Stimulated activated CD4-positive, alpha-beta T cell treated with anti-CD3 and anti-CD28 coated beads, Interleukin-12 subunit alpha, Interleukin-12 subunit beta, amount 100 ng/mL, for 24 hours (primary cell): ENCODE measurements at regions not wholly inside any gene's neighbourhood (a gene's known extent, or its start where the extent isn't known, plus 50 kb on each side); places are given as distances from the start of the nearest gene placed in this dataset.

Experiments
- DNase-seq, 2 experiments: peaks; one replicate each; pipeline ENCODE4 v3.0.0-alpha.2; 2020; ENCODE audit warnings: low read depth in 2 of 2

DNA sequence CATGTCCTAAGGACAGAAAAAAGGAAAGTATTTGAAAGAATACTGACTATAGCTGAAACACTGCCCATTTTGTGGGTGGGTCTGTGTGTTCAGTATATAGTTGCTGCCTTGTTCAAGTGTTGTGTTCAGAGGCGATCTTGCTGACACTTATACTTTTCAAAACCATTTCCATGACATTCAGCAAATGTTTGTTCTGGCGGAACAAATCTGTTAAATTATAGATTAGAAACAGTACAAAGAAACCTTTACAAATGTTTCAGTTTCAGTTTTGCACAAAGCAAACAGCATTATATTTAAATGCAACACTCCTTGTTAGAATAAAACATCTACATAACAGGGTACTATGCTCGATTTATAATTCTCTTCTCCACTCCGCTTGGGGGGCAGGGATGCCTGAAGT lies 2276.3 kb downstream of the MAT2B start:
- no peak for DNase-seq

DNA sequence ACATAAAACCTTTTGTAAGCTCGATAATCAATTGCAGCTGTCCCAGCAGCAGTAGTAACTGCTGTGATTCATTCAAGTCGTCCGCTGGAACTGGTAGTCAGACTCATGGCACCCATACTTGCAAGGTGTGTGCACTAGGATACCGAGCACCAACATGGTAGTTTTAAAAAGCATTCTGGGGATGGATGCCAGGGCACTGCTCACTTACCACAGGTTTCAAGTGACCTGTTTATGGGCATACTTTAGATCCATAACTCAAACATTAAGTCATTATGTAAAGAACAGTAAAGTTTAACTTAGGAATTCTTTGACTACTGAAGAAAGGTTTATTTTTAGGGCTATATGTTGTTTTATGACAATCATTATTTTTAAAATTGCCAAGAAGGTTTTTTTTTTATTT lies 2277.6 kb downstream of the MAT2B start:
- DNase-seq = no peak

DNA sequence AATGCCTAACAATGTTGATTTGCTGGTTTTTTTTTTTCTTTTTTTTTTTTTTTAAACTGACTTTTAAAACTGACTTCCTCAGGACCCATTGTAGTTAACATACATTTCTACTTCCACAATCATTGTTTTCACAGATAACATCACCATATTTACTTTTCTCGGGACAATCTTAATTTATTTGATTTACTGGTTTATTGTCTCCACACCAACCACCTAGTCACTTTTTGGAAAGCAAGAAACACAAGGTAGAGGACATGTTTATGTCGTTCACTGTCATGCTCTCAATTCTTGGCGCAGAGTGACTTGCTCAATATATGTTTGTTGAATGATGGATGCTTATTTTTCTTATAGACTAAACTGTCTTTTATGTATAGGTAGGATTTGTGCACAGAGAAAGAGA lies 2280.7 kb downstream of the MAT2B start:
- DNase-seq = no peak

DNA sequence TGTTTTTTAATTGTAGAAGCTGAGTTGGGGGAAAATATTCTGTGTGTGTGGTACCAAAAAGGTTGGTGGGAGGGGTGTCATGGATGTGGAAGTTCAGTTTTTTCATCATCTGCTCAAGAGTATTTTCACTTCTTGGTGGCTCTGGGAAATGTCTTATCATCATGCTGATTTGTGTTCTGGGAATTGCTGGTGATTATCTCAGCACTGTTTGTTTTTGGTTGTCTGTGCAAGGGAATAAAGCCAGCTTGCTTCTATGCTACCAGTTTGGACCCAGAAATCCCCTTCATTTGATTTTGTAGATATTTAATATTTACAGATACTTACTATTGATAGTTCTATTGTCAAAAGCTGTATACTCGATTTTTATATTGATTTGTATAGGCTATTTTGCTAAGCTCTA lies 2289.7 kb downstream of the MAT2B start:
- no peak for DNase-seq

DNA sequence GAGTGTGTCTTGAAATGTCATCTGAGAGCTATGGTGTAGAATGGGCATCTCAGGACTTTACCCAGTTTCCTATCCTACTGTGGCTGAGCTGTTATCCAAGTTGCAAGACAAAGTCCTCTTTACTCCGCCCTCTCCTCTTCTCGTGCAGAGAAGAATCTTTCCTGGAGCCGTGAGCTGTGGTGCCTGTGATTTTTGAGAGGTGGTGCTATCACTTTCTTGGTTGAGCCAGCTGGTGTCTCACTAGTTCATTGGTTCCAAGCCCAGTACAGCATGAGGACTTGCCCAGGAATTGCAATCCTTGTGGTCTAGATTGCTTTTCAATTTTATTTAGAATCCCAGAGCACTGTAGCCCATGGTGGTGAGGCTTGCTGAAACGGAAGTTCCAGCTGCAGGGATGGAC lies 2300.3 kb downstream of the MAT2B start:
- no peak for DNase-seq

DNA sequence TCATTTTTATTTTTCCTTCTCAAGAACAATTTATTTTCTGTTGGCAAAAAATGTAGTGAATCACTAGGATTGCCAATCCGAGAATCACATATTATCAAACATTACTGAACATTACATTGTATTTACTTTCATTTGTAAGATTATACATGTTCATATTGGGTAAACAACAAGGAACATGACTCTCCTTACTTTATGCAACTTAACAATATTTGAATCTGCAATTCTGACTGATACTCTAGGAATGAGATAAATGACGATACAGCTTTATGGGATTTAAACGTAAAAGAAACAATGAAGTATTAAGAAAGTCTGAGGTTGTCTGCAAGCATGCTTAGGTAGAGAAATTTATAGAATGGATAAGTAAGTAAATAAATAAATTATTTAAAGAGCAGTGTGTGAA lies 2302.9 kb downstream of the MAT2B start:
- no peak for DNase-seq

DNA sequence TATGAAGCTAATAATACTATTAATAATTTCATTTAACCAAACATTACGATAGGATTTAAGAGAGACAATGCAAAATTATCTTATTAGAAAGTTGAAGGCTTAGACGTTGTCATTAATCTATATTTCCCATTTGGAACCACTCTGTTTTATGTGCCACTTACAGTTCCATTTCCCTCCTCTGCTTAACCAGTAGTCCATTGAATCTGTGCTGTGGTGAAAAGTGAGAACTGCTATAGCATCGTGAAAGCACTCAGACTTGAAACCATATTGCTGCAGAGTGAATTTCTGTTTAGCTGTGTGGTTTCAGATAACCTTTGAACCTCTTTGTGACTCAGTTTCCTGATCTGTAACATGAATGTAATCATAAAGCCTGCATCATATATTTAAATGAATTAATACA lies 2304.5 kb downstream of the MAT2B start:
- no peak for DNase-seq

DNA sequence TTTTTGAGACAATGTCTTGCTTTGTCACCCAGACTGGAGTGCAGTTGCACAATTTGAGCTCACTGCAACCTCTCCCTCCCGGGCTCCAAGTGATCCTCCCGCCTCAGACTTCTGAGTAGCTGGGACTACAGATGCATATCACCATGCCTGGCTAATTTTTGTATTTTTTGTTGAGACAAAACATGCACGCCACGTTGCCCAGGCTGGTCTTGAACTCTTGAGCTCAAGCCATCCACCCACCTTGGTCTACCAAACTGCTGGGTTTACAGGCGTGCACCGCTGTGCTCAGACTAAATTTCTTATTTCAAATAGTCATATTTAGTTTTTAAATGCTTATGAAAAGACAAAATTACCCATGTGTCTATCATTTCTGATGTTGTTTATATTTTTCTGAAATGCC lies 2324.1 kb downstream of the MAT2B start:
- no peak for DNase-seq

DNA sequence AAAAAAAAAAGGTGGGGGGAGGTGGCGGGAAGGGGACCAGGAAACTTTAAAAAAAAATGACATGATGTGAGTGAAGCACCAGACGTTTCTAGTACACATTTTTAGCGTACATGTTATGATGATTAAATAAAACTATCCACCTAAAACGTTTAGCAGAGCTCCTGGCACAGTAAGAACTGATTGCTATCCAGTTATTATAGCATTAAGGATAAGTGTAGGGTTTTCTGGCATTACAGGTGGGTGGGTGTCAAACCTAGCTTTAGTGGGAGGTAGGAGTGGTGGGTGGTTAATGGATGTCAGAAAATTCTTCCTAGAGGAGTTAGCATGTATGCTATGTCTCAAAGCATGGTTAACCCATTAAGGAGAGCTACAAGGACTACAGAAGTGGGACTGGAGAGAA lies 2329.5 kb downstream of the MAT2B start:
- no peak for DNase-seq

DNA sequence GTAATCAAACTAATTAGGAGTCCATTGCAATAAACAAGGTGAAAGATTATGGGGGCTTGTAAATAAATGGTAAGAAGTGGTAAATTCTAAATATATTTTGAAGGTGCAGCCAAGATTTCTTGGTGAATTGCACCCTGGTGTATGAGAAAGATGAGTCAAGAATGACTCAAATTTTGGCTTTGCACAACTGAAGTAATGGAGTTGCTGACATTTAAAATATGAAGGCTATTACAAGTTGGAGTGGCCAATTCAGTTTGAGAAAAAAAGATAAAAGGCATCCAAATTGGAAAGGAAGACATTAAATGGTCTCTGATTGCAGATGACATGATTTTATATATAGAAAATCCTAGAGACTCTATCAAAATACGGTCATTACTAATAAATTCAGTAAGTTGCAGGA lies 2330.6 kb downstream of the MAT2B start:
- no peak for DNase-seq

DNA sequence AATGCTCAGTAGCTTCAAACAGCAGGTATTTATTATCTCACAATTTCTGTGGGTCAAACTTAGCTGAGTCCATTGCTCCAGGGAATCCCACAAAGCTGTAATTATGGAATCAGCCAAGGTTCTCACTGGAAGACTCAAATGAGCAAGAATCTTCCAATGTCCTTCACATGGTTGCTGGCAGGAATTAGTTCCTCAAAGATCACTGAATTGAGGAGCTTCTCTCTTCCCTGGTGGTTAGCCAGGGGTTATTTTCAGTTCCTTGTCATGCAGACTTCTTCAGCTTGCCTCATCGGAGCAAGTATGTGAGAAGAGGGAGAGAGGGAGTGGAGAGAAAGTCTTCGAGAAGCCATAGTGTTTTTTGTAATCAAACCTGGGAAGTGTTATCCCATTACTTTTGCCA lies 2331.9 kb downstream of the MAT2B start:
- DNase-seq = no peak

DNA sequence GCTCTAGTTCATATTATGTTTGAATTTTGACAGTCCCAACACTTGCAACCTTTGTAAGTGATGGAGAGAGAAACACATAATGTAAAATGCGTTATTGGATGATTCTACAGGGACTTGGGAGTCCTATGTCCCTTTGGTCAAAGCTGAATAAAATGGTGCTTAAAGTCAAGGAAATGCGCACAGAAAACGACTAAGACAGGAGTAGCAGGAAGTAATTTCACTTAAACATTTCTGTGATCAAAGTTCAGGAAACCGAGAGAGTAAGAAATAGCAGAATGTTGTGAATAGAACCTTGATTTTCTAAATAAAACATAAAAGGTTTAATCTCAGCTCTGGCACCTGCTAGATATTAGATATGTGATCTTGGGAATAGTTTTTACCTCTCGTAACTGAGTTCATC lies 2339.2 kb downstream of the MAT2B start:
- DNase-seq = no peak

DNA sequence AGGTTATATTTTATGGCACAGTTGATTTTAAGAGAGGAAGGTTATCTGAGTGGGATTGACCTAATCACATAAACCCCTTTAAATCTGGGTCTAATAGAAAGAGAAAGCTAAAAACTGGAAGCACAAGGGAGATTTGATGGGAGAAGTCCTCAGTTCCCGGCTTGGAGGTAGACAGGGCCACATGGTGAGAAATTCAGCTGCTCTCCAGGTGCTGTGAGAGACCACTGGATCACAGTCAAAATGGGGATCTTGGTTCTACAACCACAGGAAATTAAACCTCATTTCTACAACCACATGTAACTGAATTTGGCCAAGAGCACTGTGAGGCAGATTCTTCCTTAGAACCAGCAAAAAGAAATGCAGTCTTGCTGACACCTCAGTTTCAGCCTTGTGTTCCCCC lies 2352.7 kb downstream of the MAT2B start:
- no peak for DNase-seq

DNA sequence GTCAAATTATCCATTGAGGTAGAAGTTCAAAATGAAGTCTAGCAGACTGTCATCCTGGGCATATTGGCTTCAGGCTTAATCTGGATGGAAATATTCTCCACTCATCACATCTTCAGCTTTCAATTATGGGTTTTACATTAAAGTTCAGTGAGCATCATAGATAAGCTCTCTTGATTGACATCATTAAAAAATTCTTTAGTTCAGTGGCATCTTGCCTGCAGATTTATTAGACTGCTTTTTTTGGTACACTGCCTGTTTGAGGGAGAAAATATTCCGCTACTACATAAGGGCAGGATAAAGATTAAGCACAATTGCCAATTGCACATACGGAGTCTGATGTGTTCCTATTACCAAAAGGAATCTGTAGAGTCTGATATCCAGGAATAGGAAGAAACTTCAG lies 2353.8 kb downstream of the MAT2B start:
- no peak for DNase-seq

DNA sequence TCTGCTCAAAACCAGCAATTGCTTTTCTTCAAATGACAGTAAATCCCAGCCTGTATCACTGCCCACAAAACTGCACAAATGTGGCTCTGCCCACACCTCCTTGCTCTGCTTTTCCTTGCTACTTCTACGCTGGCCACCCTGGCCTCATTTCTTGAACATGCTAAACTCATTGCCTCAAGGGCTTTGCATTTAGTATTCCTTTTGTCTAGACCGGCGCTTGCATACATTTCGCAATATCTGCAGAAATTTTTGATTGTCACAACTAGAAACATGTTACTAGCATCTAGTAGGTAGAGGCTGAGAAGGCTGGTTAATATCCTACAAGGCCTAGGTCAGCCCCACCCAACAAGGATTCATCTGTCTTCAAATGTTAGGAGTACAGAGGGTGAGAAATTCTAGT lies 2357.8 kb downstream of the MAT2B start:
- DNase-seq = no peak

DNA sequence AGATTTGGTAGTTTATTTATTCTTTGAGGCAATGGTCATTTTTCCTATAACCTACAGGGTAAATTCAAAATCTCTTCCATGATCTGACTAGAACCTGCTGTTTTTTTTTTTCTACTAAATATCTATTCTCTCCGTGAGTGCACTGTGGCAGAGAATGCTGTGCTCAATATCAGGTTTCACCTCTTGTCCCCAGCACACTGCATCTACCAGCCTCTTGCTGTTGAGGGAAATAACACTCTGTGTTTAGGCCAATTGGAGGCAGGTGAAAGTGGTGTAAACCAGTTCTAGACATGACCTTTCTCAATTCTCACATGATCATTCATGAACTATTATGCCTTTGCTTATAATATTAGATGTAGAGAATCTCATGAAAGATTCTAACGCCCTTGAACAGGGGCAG lies 2365.9 kb downstream of the MAT2B start:
- no peak for DNase-seq

DNA sequence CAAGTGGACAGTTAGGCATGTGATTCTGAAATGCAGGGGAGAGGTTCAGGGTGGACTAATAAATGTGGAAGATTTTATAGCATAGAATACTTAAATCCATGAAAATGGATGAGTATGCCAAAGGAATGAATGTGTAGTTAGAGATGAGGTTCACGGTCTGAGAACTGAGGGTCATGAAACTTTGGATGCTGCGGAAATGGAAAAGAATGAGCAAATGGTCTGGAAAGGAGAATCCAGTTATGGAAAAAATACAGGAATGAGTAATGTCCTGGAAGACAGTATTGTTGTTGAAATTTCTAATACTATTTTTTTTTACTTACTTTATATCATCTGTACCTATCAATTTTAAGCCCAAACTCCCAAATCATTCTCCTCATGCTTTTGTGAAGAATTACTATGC lies 2369.4 kb downstream of the MAT2B start:
- no peak for DNase-seq

DNA sequence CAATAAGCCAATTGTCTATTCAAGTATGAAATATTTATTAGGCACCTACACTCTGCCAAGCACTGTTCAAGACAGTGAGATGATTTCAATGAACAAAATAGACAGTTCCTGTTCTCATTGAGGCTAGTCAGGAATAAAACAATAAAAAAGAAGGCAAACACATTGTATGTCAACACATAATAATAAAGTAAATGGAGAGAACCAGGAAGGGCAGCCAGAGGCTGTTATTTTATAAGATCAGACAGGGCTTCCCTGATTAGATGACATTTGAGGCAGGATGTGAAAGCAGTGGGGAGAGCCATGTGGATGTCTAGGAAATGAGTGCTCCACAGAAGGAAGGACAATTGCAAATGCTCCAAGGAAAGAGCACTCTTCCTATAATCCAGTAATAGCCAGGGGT lies 2371.1 kb downstream of the MAT2B start:
- DNase-seq = no peak

DNA sequence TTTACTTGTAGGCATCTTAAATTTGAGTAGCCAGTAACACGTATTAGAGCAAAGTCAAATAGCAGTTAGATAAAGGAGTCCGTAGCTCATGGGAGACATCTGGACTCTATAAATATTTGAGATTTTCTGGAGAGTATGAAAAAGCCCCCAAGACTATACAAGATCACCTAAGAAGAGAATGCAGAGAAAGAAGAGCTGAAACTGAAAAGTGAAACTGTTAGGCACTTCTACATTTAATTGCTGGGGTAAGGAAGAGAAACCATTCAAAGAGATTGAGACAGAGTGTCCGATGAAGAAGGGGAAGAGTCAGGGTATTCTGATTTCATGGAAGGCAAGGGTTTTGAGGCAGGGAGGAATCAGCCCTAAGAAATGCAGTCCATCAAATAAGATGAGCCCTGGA lies 2372.1 kb downstream of the MAT2B start:
- DNase-seq = no peak

DNA sequence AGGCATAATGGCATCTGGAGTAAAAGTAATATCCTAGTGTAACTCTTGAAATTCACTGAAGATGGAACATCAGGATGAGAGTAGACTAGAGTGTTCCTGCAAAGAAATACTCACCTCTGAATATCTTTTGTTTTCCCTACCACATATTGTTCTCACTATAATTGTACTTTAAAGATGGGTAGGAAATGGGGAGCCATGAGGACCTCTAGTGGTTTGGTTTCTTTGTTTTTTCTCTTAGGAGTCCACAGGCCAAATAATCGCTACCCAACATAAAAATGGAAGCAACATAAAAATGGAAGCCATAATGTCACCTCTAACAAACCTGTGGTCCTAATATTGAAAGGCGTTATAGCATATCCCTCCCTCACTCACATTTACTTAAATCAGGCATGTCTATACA lies 2375.8 kb downstream of the MAT2B start:
- no peak for DNase-seq

DNA sequence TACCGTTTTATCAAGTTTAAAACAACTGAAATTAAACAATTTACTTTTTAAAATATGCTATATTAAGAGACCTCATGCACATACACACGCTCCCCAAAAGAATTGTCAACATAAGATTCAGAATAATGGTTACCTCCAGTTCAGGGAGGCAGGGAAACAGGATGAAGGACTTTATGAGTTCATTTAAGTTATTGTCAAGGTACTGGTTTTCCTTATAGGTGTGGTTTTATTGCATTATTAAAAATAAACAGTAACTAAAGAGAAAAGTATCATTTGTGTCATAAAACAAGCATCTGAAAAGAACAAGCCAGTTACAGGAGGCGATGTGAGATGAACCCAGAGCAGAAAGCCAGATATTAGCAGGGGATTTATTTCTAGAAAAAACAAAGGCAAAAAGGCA lies 2376.7 kb downstream of the MAT2B start:
- no peak for DNase-seq

DNA sequence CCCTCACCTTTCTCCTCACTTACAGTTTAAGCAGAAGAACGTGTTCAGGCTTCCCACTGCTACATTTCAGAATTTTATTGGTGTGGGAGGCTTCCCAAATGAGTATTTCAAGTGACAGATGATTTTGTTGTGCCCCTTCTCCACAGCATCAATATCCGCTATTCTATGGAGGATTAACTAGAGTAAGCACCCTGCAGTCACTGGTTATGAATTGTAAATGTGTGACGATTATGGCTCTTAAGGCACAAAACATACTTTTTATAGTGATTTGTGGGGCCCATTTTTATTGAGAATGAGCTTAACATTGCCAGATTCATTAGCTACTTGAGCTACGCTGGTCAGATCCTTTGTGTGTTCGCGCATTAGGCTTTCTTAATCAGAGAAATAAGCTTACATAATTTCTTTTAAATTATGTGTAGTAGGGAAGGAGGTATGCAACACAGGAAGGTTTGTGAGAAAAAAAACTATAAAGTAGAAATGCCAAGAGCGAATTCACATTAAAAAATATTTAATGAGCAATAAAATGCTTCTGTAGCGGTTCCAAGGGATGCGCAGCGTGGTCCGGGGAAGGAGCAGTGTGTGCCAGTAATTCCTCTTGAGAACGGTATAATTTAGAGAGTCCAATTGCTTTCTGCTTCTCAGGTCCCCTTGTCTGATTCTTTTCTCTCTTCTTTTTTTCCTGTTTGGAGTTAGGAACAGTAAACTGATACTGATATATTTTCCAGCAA lies 2380.4 kb downstream of the MAT2B start:
- DNase-seq = no peak

DNA sequence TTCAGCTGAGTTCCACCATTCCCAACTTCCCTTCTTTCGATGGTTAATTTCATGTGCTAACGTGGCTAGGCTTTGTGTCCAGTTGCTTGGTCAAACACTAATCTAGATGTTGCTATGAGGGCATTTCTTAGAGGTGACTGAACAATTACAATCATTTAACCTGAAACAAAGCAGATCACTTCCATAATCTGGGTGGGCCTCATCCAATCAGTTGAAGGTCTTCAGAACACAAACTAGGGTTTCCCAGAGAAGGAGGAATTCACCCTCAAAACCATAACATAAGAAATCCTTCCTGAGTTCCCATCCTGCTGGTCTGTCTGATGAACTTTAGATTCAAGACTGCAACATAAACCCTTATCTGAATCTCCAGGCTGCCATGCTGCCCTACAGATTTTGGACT lies 2381.7 kb downstream of the MAT2B start:
- no peak for DNase-seq

DNA sequence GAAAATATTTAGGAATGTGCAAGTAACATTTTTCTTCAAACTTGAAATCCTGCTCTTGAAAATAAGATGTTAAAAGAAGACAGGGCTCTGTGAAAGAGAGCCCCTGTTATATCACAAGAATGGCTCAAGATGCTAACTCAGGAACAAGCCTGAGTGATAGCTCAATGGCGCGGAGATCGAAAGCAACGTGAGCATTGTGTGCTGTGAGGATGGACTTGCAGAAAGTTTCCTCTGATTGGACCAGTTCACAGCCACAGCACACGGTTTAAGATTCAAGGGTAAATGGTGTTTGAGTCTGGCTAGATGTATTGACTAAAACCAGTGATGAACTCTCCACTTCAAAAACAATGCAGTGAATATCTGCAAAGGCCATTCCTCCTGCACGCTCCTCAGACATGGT lies 2387.0 kb downstream of the MAT2B start:
- DNase-seq = no peak

DNA sequence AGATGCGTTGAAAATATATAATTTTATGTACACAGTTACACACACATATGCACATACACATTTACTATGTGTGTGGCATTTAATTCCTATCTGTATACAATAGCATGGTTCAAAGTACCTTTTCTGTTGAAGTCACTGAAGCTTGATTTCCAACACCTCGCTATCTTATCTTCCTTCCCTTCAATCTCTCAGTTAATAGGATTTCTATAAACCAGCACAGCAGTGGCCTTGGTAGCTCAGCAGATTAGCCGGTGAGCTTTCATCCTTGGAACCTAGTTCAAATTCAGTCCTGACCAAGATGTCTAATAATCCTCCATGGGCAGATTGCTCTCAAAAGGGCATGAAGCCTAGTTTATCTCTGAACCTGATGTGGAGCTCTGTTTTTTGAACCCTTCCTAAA lies 2389.5 kb downstream of the MAT2B start:
- DNase-seq = no peak
